ENCODE measurements at regions not wholly inside any gene's neighbourhood (a gene's known extent, or its start where the extent isn't known, plus 50 kb on each side); places are given as distances from the start of the nearest gene placed in this dataset.
"Not testable (repeated sequence)": the region's sequence is repeated elsewhere in the genome, so short reads cannot be mapped to it uniquely, and the experiment has no call there.

GRCh38 chr3:81087607-81088006 lies 673.8 kb downstream of the GBE1 start:
- TF ChIP-seq CTCF (IDR thresholded peaks at IDR 0.05) = no peak
- no peak overlapping the region for H3K4me3 ChIP-seq
- no peak for DNase-seq
- H3K9ac ChIP-seq (ENCODE audit: low read depth in 2 of 2, low read length in 2 of 2) = no peak overlapping the region
- H3K4me1 ChIP-seq = no peaks in the 10 kb centered on the region
- no peak overlapping the region for H3K27ac ChIP-seq
- H3K27me3 ChIP-seq = no peaks in the 10 kb centered on the region
- no peaks in the 10 kb centered on the region for H3K36me3 ChIP-seq
- H3K9me3 ChIP-seq = no peaks in the 10 kb centered on the region
- intact Hi-C loops (cut with DNase I) = no loop called here

GRCh38 chr3:81086348-81086747 lies 675.1 kb downstream of the GBE1 start:
- no peak overlapping the region for H3K4me3 ChIP-seq
- H3K4me1 ChIP-seq = no peaks in the 10 kb centered on the region
- no peak for TF ChIP-seq CTCF (IDR thresholded peaks at IDR 0.05)
- no peaks in the 10 kb centered on the region for H3K9me3 ChIP-seq
- no peak overlapping the region for H3K9ac ChIP-seq (ENCODE audit: low read depth in 2 of 2, low read length in 2 of 2)
- no peak overlapping the region for H3K27ac ChIP-seq
- intact Hi-C loops (cut with DNase I) = no loop called here
- H3K36me3 ChIP-seq = no peaks in the 10 kb centered on the region
- no peak for DNase-seq
- H3K27me3 ChIP-seq = no peaks in the 10 kb centered on the region

- no peak overlapping the region for H3K27ac ChIP-seq
- no peaks in the 10 kb centered on the region for H3K4me1 ChIP-seq
- no peak overlapping the region for H3K4me3 ChIP-seq
- no peaks in the 10 kb centered on the region for H3K36me3 ChIP-seq
- no peak for DNase-seq
- no peaks in the 10 kb centered on the region for H3K9me3 ChIP-seq
- no peak overlapping the region for H3K9ac ChIP-seq (ENCODE audit: low read depth in 2 of 2, low read length in 2 of 2)
- intact Hi-C loops (cut with DNase I) = no loop called here
- TF ChIP-seq CTCF (IDR thresholded peaks at IDR 0.05) = no peak
- no peaks in the 10 kb centered on the region for H3K27me3 ChIP-seq
These were observed 680.8 kb downstream of the GBE1 start for GRCh38 chr3:81080608-81081007.

GRCh38 chr3:81072591-81072990 lies 688.9 kb downstream of the GBE1 start:
- no peak for DNase-seq
- H3K27me3 ChIP-seq = no peaks in the 10 kb centered on the region
- no peak overlapping the region for H3K4me3 ChIP-seq
- no peak overlapping the region for H3K27ac ChIP-seq
- no peaks in the 10 kb centered on the region for H3K36me3 ChIP-seq
- intact Hi-C loops (cut with DNase I) = no loop called here
- no peak overlapping the region for H3K9ac ChIP-seq (ENCODE audit: low read depth in 2 of 2, low read length in 2 of 2)
- no peaks in the 10 kb centered on the region for H3K9me3 ChIP-seq
- H3K4me1 ChIP-seq = no peaks in the 10 kb centered on the region
- no peak for TF ChIP-seq CTCF (IDR thresholded peaks at IDR 0.05)

GRCh38 chr3:81068546-81068945 lies 692.9 kb downstream of the GBE1 start:
- intact Hi-C loops (cut with DNase I) = no loop called here
- no peaks in the 10 kb centered on the region for H3K4me1 ChIP-seq
- H3K36me3 ChIP-seq = no peaks in the 10 kb centered on the region
- no peak overlapping the region for H3K27ac ChIP-seq
- H3K4me3 ChIP-seq = no peak overlapping the region
- H3K9ac ChIP-seq (ENCODE audit: low read depth in 2 of 2, low read length in 2 of 2) = no peak overlapping the region
- no peaks in the 10 kb centered on the region for H3K27me3 ChIP-seq
- H3K9me3 ChIP-seq = no peaks in the 10 kb centered on the region
- DNase-seq = no peak
- TF ChIP-seq CTCF (IDR thresholded peaks at IDR 0.05) = no peak

- no peaks in the 10 kb centered on the region for H3K9me3 ChIP-seq
- no peak for DNase-seq
- no peaks in the 10 kb centered on the region for H3K4me1 ChIP-seq
- no peak for TF ChIP-seq CTCF (IDR thresholded peaks at IDR 0.05)
- intact Hi-C loops (cut with DNase I) = no loop called here
- no peak overlapping the region for H3K27ac ChIP-seq
- H3K27me3 ChIP-seq = no peaks in the 10 kb centered on the region
- H3K4me3 ChIP-seq = no peak overlapping the region
- no peaks in the 10 kb centered on the region for H3K36me3 ChIP-seq
- no peak overlapping the region for H3K9ac ChIP-seq (ENCODE audit: low read depth in 2 of 2, low read length in 2 of 2)
These were observed 697.5 kb downstream of the GBE1 start for GRCh38 chr3:81063896-81064295.

GRCh38 chr3:81051133-81051532 lies 710.3 kb downstream of the GBE1 start:
- intact Hi-C loops (cut with DNase I); H3K9ac ChIP-seq (ENCODE audit: low read depth in 2 of 2, low read length in 2 of 2); H3K27me3 ChIP-seq; H3K27ac ChIP-seq; H3K36me3 ChIP-seq; H3K4me3 ChIP-seq; H3K9me3 ChIP-seq; H3K4me1 ChIP-seq; DNase-seq: not testable (repeated sequence)

Measured in colonic mucosa (tissue), 4 donors.